ENCODE measurements at regions not wholly inside any gene's neighbourhood (a gene's known extent, or its start where the extent isn't known, plus 50 kb on each side); places are given as distances from the start of the nearest gene placed in this dataset.

DNA sequence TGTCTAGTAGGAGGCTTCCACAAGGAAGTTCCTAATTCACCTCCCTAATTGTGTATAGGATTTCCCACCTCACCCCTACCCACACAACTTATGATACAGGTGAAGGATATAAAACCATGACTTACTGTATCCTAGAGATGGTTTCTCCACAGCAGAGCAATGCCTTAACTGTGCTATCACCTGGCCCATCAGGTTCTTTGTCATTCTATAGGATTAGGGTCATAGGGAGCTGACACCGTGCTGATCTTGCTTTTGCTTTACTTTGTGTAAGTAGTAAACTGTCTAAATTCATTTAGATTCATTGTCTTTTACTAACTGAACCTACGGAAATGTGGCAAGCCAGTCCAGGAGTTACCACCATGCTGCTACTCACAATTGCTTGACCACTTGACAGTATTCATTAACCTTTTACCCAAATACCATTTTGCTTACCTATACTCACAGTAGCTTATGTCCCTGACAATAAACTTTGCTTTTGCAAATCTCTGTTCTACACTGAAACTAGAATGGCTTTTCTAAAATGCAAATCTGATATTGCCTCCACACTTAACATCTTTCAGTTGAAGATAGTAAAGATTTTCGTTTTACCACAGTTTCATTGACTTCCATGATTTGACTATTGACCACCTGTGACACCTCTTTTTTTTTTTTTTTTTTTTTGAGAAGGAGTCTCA is 147.6 kb downstream of the IFI44 start:
- H3K9ac ChIP-seq: no peak overlapping the region
- no peaks in the 10 kb centered on the region for H3K79me2 ChIP-seq
- no peaks in the 10 kb centered on the region for H3K36me3 ChIP-seq (ENCODE audit: control insufficient read depth, insufficient read depth, low read length)
- H3K27ac ChIP-seq: no peak overlapping the region
- H2AFZ ChIP-seq: no peak overlapping the region
- no peak overlapping the region for H3K4me3 ChIP-seq (ENCODE audit: low read depth, low read length)
- H3K4me1 ChIP-seq: no peaks in the 10 kb centered on the region
- no peaks in the 10 kb centered on the region for H3K9me3 ChIP-seq (ENCODE audit: control insufficient read depth, low read length)
- TF ChIP-seq, protein P1, sequence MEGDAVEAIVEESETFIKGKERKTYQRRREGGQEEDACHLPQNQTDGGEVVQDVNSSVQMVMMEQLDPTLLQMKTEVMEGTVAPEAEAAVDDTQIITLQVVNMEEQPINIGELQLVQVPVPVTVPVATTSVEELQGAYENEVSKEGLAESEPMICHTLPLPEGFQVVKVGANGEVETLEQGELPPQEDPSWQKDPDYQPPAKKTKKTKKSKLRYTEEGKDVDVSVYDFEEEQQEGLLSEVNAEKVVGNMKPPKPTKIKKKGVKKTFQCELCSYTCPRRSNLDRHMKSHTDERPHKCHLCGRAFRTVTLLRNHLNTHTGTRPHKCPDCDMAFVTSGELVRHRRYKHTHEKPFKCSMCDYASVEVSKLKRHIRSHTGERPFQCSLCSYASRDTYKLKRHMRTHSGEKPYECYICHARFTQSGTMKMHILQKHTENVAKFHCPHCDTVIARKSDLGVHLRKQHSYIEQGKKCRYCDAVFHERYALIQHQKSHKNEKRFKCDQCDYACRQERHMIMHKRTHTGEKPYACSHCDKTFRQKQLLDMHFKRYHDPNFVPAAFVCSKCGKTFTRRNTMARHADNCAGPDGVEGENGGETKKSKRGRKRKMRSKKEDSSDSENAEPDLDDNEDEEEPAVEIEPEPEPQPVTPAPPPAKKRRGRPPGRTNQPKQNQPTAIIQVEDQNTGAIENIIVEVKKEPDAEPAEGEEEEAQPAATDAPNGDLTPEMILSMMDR (IDR thresholded peaks at IDR 0.05): no peak
- no peaks in the 10 kb centered on the region for H3K27me3 ChIP-seq (ENCODE audit: control insufficient read depth, insufficient read depth, low read length)
- H3K4me2 ChIP-seq (ENCODE audit: low read length): no peak overlapping the region

DNA sequence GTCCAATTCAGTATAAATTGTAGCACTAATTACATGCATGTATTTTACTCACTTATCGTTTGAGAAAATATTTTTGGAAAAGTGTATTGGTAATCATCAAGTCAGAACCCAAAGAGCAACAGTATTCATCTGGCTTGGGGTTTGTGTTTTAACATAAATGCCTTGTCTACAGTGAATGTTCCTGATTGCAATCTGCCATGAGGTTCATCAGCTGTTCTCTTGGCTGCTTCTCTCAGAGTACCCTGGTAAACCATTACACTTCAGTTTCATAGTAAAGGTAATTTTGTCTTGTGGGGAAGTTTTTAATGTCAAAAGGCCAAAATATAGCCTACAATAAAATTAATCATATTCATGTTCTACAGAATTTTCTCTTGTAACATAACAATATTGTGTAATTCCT is 150.3 kb downstream of the IFI44 start:
- Histone ChIP-seq H3K9ac (no peak overlapping the region), H3K9me3 (ENCODE audit: control insufficient read depth, low read length) (no peaks in the 10 kb centered on the region), H3K36me3 (ENCODE audit: control insufficient read depth, insufficient read depth, low read length) (no peaks in the 10 kb centered on the region), H3K27ac (no peak overlapping the region), H3K4me3 (ENCODE audit: low read depth, low read length) (no peak overlapping the region), H3K27me3 (ENCODE audit: control insufficient read depth, insufficient read depth, low read length) (no peaks in the 10 kb centered on the region), H3K4me2 (ENCODE audit: low read length) (no peak overlapping the region), H2AFZ (no peak overlapping the region), H3K79me2 (no peaks in the 10 kb centered on the region), H3K4me1 (no peaks in the 10 kb centered on the region)
- TF ChIP-seq, protein P1 (IDR thresholded peaks at IDR 0.05): no peak

DNA sequence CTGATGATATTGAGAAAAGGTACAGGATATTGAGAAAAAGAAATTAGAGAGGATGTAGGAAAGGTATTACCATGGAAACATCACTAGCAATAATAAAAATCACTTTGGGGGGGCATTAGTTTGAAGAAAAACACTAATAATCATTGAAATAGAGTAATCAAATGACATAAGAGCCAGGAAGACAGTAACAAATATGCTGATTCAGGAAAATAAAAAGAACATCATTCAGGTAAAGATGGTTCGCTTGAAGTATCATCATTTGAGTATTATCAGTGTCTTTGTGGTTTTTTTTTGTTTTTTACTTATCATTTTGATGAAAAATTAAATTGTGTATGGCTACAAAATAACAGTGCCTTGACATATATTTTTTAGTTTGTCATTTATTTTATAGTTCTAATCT is 164.5 kb downstream of the IFI44 start:
- no peak overlapping the region for H3K27ac ChIP-seq

DNA sequence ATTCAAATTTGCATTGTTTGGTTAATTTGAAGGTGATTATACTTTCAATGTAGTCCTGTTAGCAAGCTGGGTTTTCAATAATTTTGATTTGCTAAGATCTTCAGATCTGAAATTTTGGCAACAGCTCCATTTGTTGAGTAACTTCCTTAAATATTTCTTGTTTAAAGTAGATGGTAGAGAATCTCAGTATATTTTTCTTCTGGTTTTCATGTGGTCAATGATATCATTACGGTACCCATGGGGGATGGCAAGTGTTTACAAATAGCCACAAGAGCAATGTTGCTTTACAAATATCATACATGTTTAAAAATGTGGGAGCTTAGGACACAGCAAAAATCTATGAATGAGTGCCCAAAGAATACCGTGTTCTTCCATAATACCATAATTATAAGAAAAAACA is 175.9 kb downstream of the IFI44 start:
- Histone ChIP-seq H3K36me3 (ENCODE audit: control insufficient read depth, insufficient read depth, low read length) (no peaks in the 10 kb centered on the region), H3K79me2 (no peaks in the 10 kb centered on the region), H3K27ac (no peak overlapping the region), H3K9ac (no peak overlapping the region), H3K4me3 (ENCODE audit: low read depth, low read length) (no peak overlapping the region), H3K4me2 (ENCODE audit: low read length) (no peak overlapping the region), H3K27me3 (ENCODE audit: control insufficient read depth, insufficient read depth, low read length) (no peaks in the 10 kb centered on the region), H3K4me1 (no peaks in the 10 kb centered on the region), H3K9me3 (ENCODE audit: control insufficient read depth, low read length) (no peaks in the 10 kb centered on the region), H2AFZ (no peak overlapping the region)
- TF ChIP-seq, protein P1 (IDR thresholded peaks at IDR 0.05): no peak

More for the DNA sequence above, 164.5 kb downstream of the IFI44 start:
- TF ChIP-seq, protein P1 (IDR thresholded peaks at IDR 0.05): no peak
- no peaks in the 10 kb centered on the region for H3K36me3 ChIP-seq (ENCODE audit: control insufficient read depth, insufficient read depth, low read length)
- H3K27me3 ChIP-seq (ENCODE audit: control insufficient read depth, insufficient read depth, low read length): no peaks in the 10 kb centered on the region
- no peak overlapping the region for H3K4me3 ChIP-seq (ENCODE audit: low read depth, low read length)
- no peaks in the 10 kb centered on the region for H3K9me3 ChIP-seq (ENCODE audit: control insufficient read depth, low read length)
- H3K4me1 ChIP-seq: no peaks in the 10 kb centered on the region
- H2AFZ ChIP-seq: no peak overlapping the region
- H3K9ac ChIP-seq: no peak overlapping the region
- no peak overlapping the region for H3K4me2 ChIP-seq (ENCODE audit: low read length)
- H3K79me2 ChIP-seq: no peaks in the 10 kb centered on the region

DNA sequence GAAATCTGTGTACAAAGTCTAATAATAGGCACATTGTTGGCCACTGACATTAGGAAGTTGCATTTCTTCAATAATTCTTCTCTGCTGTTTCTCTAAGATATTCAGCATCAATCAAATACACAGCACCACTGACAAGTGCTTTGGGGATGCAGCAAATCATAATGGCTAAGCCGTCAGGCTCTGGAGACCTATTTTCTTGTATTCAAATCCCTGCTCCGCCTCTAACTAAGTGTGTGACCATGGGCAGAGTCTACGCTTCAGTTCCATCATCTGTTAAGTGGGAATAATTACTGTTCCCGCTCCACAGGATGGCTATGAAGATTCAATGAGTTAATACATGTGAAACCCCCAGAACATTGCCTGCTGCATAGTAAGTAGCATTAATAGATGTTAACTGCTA is 176.9 kb downstream of the ADGRL4 start:
- Histone ChIP-seq H3K9ac (no peak overlapping the region), H3K4me2 (ENCODE audit: low read length) (no peak overlapping the region), H3K27me3 (ENCODE audit: control insufficient read depth, insufficient read depth, low read length) (no peaks in the 10 kb centered on the region), H3K4me1 (no peaks in the 10 kb centered on the region), H3K79me2 (no peaks in the 10 kb centered on the region), H2AFZ (no peak overlapping the region), H3K4me3 (ENCODE audit: low read depth, low read length) (no peak overlapping the region), H3K27ac (no peak overlapping the region), H3K36me3 (ENCODE audit: control insufficient read depth, insufficient read depth, low read length) (no peaks in the 10 kb centered on the region), H3K9me3 (ENCODE audit: control insufficient read depth, low read length) (no peaks in the 10 kb centered on the region)
- TF ChIP-seq, protein P1 (IDR thresholded peaks at IDR 0.05): no peak

All from parathyroid adenoma (tissue), 2 donors.